Stimulated activated CD8-positive, alpha-beta memory T cell treated with anti-CD3 and anti-CD28 coated beads, Interleukin-15, amount 100 ng/mL, for 24 hours (primary cell): ENCODE measurements at regions not wholly inside any gene's neighbourhood (a gene's known extent, or its start where the extent isn't known, plus 50 kb on each side); places are given as distances from the start of the nearest gene placed in this dataset.

ENCODE experiments used
- DNase-seq: peaks from one replicate; pipeline ENCODE4 v3.0.0-alpha.2; 2020; ENCODE audit warnings: low read depth

- DNase-seq: no peak
Measured at GRCh38 chr12:91922139-91922538, 223.5 kb downstream of the BTG1 start.

- no peak for DNase-seq
Measured at GRCh38 chr12:91921555-91921954, 224.1 kb downstream of the BTG1 start.

- DNase-seq: no peak
Measured at GRCh38 chr12:91920741-91921140, 224.9 kb downstream of the BTG1 start.

- no peak for DNase-seq
Measured at GRCh38 chr12:91920276-91920675, 225.4 kb downstream of the BTG1 start.

- no peak for DNase-seq
Measured at GRCh38 chr12:91918431-91918830, 227.2 kb downstream of the BTG1 start.

GRCh38 chr12:91914701-91915100 is 230.9 kb downstream of the BTG1 start:
- no peak for DNase-seq

GRCh38 chr12:91913651-91914050 is 232.0 kb downstream of the BTG1 start:
- DNase-seq: no peak

GRCh38 chr12:91913124-91913523 is 232.5 kb downstream of the BTG1 start:
- no peak for DNase-seq

- DNase-seq: no peak
Measured at GRCh38 chr12:91912178-91912577, 233.5 kb downstream of the BTG1 start.

GRCh38 chr12:91910871-91911388 is 234.7 kb downstream of the BTG1 start:
- no peak for DNase-seq

- DNase-seq: no peak
Measured at GRCh38 chr12:91902860-91903683, 242.6 kb downstream of the BTG1 start.

GRCh38 chr12:91901381-91902074 is 244.1 kb downstream of the BTG1 start:
- no peak for DNase-seq

- DNase-seq: no peak
Measured at GRCh38 chr12:91900971-91901370, 244.7 kb downstream of the BTG1 start.

- DNase-seq: no peak
Measured at GRCh38 chr12:91899056-91899455, 246.6 kb downstream of the BTG1 start.

- no peak for DNase-seq
Measured at GRCh38 chr12:91897025-91897515, 248.6 kb downstream of the BTG1 start.

- no peak for DNase-seq
Measured at GRCh38 chr12:91896286-91897024, 249.2 kb downstream of the BTG1 start.

- DNase-seq: no peak
Measured at GRCh38 chr12:91894911-91895310, 250.7 kb downstream of the BTG1 start.

- no peak for DNase-seq
Measured at GRCh38 chr12:91893476-91893875, 252.2 kb downstream of the BTG1 start.

- no peak for DNase-seq
Measured at GRCh38 chr12:91892081-91892855, 253.4 kb downstream of the BTG1 start.

- DNase-seq: no peak
Measured at GRCh38 chr12:91890742-91891141, 254.9 kb downstream of the BTG1 start.

GRCh38 chr12:91889910-91890309 is 255.7 kb downstream of the BTG1 start:
- DNase-seq: no peak

GRCh38 chr12:91889059-91889458 is 256.6 kb downstream of the BTG1 start:
- DNase-seq: no peak
